ENCODE measurements at regions not wholly inside any gene's neighbourhood (a gene's known extent, or its start where the extent isn't known, plus 50 kb on each side); places are given as distances from the start of the nearest gene placed in this dataset.

DNA sequence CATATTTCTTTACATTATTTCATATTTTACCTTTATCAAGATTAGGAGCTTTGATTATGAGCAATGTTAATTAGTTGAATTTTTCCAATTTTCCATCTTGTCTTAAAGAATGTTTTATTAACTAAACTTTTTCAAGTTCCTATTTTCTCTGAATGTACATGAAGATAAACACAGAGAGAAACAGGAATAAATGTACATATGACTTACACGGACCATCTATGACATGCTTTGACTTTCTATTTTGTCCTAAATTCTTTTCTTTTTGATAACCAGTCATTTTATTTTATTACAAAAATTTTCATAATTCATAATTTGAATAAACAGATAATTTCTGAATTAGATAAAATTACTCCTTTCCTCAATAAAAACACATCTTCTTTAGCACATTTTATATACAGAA is 1038.8 kb upstream of the ARRDC3 start:
- no CpG with 5 or more reads among the region's 1 CpG for WGBS (ENCODE audit: extremely low coverage, insufficient coverage, insufficient read length)
- Histone ChIP-seq H3K23ac (ENCODE audit: low read length) (no peak overlapping the region), H3K18ac (ENCODE audit: low read length) (no peak overlapping the region), H2AK5ac (ENCODE audit: low read length) (no peak overlapping the region), H2AFZ (ENCODE audit: insufficient read depth, low read length, poor library complexity) (no peak overlapping the region), H3K79me1 (ENCODE audit: low read length) (no peaks in the 10 kb centered on the region), H3K9me3 (ENCODE audit: insufficient read depth, low read depth, low read length) (no peaks in the 10 kb centered on the region), H3K36me3 (ENCODE audit: control insufficient read depth in 1 of 2, insufficient read depth in 2 of 2, low read length in 2 of 2) (no peaks in the 10 kb centered on the region), H3K4ac (ENCODE audit: low read depth, low read length) (no peak overlapping the region), H2BK12ac (ENCODE audit: low read length) (no peak overlapping the region), H4K12ac (ENCODE audit: low read depth, low read length) (no peak overlapping the region), H4K91ac (ENCODE audit: low read depth, low read length) (no peak overlapping the region), H3K27me3 (ENCODE audit: insufficient read depth, low read length) (no peaks in the 10 kb centered on the region), H3K27ac (ENCODE audit: low read depth, low read length) (no peak overlapping the region), H3K4me1 (ENCODE audit: control insufficient read depth in 1 of 2, insufficient read depth in 2 of 2, low read length in 2 of 2) (no peaks in the 10 kb centered on the region), H3K4me2 (ENCODE audit: low read length) (no peak overlapping the region), H3K4me3 (ENCODE audit: low read depth, low read length) (no peak overlapping the region), H4K8ac (ENCODE audit: low read depth, low read length) (no peak overlapping the region), H2BK5ac (ENCODE audit: low read depth, low read length, poor library complexity) (no peak overlapping the region), H3K79me2 (ENCODE audit: control insufficient read depth, insufficient read depth, low read length, poor library complexity) (no peaks in the 10 kb centered on the region), H3K14ac (ENCODE audit: low read length) (no peak overlapping the region), H3K9ac (ENCODE audit: low read length) (no peak overlapping the region), H2BK120ac (ENCODE audit: insufficient read depth, low read length, poor library complexity) (no peak overlapping the region)
- no peak for DNase-seq

DNA sequence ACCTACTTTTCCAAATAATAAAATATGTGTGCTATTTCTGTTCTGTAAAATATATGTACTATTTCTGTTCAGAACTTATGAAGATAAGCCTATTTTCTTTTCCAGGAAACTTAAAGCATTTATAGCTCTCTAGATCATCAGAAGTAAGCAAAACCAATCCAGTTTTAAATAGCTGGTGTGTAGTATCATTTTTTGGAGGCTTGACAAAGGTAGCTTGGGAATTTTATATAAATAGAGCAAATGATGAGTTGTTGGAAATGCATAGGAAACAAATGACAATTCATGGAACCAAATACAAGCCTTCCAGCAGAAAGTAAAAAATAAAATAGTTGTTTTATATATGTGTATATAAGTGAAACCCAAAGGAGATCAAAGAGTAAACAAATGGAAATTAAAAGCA is 1038.1 kb upstream of the ARRDC3 start:
- no peaks in the 10 kb centered on the region for H3K79me1 ChIP-seq (ENCODE audit: low read length)
- H3K27me3 ChIP-seq (ENCODE audit: insufficient read depth, low read length), result no peaks in the 10 kb centered on the region
- H3K36me3 ChIP-seq (ENCODE audit: control insufficient read depth in 1 of 2, insufficient read depth in 2 of 2, low read length in 2 of 2), result no peaks in the 10 kb centered on the region
- no peak overlapping the region for H2AK5ac ChIP-seq (ENCODE audit: low read length)
- H3K9ac ChIP-seq (ENCODE audit: low read length), result no peak overlapping the region
- H4K8ac ChIP-seq (ENCODE audit: low read depth, low read length), result no peak overlapping the region
- no peak overlapping the region for H4K12ac ChIP-seq (ENCODE audit: low read depth, low read length)
- no peak overlapping the region for H3K4me2 ChIP-seq (ENCODE audit: low read length)
- H3K27ac ChIP-seq (ENCODE audit: low read depth, low read length), result no peak overlapping the region
- no peak overlapping the region for H2BK5ac ChIP-seq (ENCODE audit: low read depth, low read length, poor library complexity)
- H3K18ac ChIP-seq (ENCODE audit: low read length), result no peak overlapping the region
- no peak overlapping the region for H3K14ac ChIP-seq (ENCODE audit: low read length)
- H2AFZ ChIP-seq (ENCODE audit: insufficient read depth, low read length, poor library complexity), result no peak overlapping the region
- no peaks in the 10 kb centered on the region for H3K79me2 ChIP-seq (ENCODE audit: control insufficient read depth, insufficient read depth, low read length, poor library complexity)
- H3K4me3 ChIP-seq (ENCODE audit: low read depth, low read length), result no peak overlapping the region
- no peak overlapping the region for H2BK12ac ChIP-seq (ENCODE audit: low read length)
- H3K23ac ChIP-seq (ENCODE audit: low read length), result no peak overlapping the region
- no peaks in the 10 kb centered on the region for H3K4me1 ChIP-seq (ENCODE audit: control insufficient read depth in 1 of 2, insufficient read depth in 2 of 2, low read length in 2 of 2)
- no peak overlapping the region for H4K91ac ChIP-seq (ENCODE audit: low read depth, low read length)
- no peak for DNase-seq
- H3K9me3 ChIP-seq (ENCODE audit: insufficient read depth, low read depth, low read length), result no peaks in the 10 kb centered on the region
- H2BK120ac ChIP-seq (ENCODE audit: insufficient read depth, low read length, poor library complexity), result no peak overlapping the region
- H3K4ac ChIP-seq (ENCODE audit: low read depth, low read length), result no peak overlapping the region

DNA sequence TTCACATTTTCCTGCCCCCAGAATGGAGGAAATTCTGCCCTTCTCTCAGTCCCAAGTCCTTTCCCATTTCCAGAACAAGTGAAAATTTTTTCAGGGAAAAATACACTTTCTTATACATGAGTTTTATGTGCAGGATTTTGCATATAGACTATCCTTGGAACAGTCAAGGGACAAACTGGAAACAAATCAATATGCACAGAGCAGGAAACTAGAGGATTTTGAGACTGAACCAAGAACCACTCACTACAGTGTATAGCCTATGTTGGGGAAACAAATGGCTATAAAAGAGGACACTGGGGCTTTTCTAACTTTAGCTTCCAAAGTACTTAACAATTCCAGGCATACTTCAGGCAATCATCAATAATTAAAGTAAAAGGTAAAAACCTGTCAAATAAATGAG is 1036.1 kb upstream of the ARRDC3 start:
- Histone ChIP-seq H4K8ac (ENCODE audit: low read depth, low read length) (no peak overlapping the region), H2AK5ac (ENCODE audit: low read length) (no peak overlapping the region), H3K23ac (ENCODE audit: low read length) (no peak overlapping the region), H4K91ac (ENCODE audit: low read depth, low read length) (no peak overlapping the region), H3K4me3 (ENCODE audit: low read depth, low read length) (no peak overlapping the region), H3K36me3 (ENCODE audit: control insufficient read depth in 1 of 2, insufficient read depth in 2 of 2, low read length in 2 of 2) (no peaks in the 10 kb centered on the region), H3K27me3 (ENCODE audit: insufficient read depth, low read length) (no peaks in the 10 kb centered on the region), H3K18ac (ENCODE audit: low read length) (no peak overlapping the region), H3K79me1 (ENCODE audit: low read length) (no peaks in the 10 kb centered on the region), H3K9me3 (ENCODE audit: insufficient read depth, low read depth, low read length) (no peaks in the 10 kb centered on the region), H2AFZ (ENCODE audit: insufficient read depth, low read length, poor library complexity) (no peak overlapping the region), H3K4ac (ENCODE audit: low read depth, low read length) (no peak overlapping the region), H3K27ac (ENCODE audit: low read depth, low read length) (no peak overlapping the region), H2BK5ac (ENCODE audit: low read depth, low read length, poor library complexity) (no peak overlapping the region), H4K12ac (ENCODE audit: low read depth, low read length) (no peak overlapping the region), H3K14ac (ENCODE audit: low read length) (no peak overlapping the region), H3K4me2 (ENCODE audit: low read length) (no peak overlapping the region), H3K79me2 (ENCODE audit: control insufficient read depth, insufficient read depth, low read length, poor library complexity) (no peaks in the 10 kb centered on the region), H3K9ac (ENCODE audit: low read length) (no peak overlapping the region), H2BK12ac (ENCODE audit: low read length) (no peak overlapping the region), H2BK120ac (ENCODE audit: insufficient read depth, low read length, poor library complexity) (no peak overlapping the region), H3K4me1 (ENCODE audit: control insufficient read depth in 1 of 2, insufficient read depth in 2 of 2, low read length in 2 of 2) (no peaks in the 10 kb centered on the region)
- no peak for DNase-seq

DNA sequence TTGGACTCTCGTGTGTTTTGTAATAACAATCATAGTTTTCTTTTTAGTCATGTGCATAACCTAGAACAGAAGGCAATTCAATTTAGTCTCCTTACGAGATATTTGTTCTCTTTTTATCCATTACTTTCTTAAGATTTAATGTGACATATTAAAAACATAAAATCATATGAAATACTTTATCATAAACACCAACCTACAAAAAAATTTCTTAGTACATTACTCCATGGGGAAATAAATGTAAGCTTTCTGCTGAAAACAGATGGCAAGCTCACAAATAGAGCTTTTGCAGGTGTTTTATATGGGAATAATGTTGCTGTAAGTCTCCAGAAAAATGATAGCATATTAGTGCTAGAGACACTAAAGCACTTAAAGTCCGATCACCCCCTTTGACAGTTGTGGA is 1035.2 kb upstream of the ARRDC3 start:
- Histone ChIP-seq H3K18ac (ENCODE audit: low read length) (no peak overlapping the region), H4K8ac (ENCODE audit: low read depth, low read length) (no peak overlapping the region), H3K4me2 (ENCODE audit: low read length) (no peak overlapping the region), H2AK5ac (ENCODE audit: low read length) (no peak overlapping the region), H2AFZ (ENCODE audit: insufficient read depth, low read length, poor library complexity) (no peak overlapping the region), H3K23ac (ENCODE audit: low read length) (no peak overlapping the region), H3K4ac (ENCODE audit: low read depth, low read length) (no peak overlapping the region), H2BK12ac (ENCODE audit: low read length) (no peak overlapping the region), H3K4me3 (ENCODE audit: low read depth, low read length) (no peak overlapping the region), H3K4me1 (ENCODE audit: control insufficient read depth in 1 of 2, insufficient read depth in 2 of 2, low read length in 2 of 2) (no peaks in the 10 kb centered on the region), H3K79me1 (ENCODE audit: low read length) (no peaks in the 10 kb centered on the region), H2BK120ac (ENCODE audit: insufficient read depth, low read length, poor library complexity) (no peak overlapping the region), H2BK5ac (ENCODE audit: low read depth, low read length, poor library complexity) (no peak overlapping the region), H3K9ac (ENCODE audit: low read length) (no peak overlapping the region), H3K27me3 (ENCODE audit: insufficient read depth, low read length) (no peaks in the 10 kb centered on the region), H4K91ac (ENCODE audit: low read depth, low read length) (no peak overlapping the region), H3K79me2 (ENCODE audit: control insufficient read depth, insufficient read depth, low read length, poor library complexity) (no peaks in the 10 kb centered on the region), H3K9me3 (ENCODE audit: insufficient read depth, low read depth, low read length) (no peaks in the 10 kb centered on the region), H3K36me3 (ENCODE audit: control insufficient read depth in 1 of 2, insufficient read depth in 2 of 2, low read length in 2 of 2) (no peaks in the 10 kb centered on the region), H3K27ac (ENCODE audit: low read depth, low read length) (no peak overlapping the region), H4K12ac (ENCODE audit: low read depth, low read length) (no peak overlapping the region), H3K14ac (ENCODE audit: low read length) (no peak overlapping the region)
- WGBS (ENCODE audit: extremely low coverage, insufficient coverage, insufficient read length), result no CpG with 5 or more reads among the region's 3 CpGs
- DNase-seq, result peak in 1 of 2 donors; percentile 11

DNA sequence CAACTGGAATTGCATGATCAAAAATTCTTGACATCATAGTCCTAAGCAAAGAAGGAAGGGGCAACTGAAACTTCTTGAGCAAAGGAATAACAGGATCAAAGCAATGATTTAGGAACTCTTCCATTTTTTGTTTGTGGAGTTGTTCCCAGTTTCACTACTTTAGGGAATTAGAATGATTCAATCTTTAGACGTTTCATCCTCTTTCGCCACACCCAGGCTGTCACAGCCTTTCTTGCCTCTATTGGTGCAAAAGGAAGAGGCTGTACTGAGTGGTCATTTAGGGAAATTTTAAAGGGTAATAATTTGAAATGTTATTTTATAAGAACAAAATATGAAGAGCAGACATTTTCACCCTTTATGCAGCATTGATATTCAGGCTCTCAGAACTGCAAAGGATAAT is 1026.0 kb upstream of the ARRDC3 start:
- H3K4ac ChIP-seq (ENCODE audit: low read depth, low read length), result no peak overlapping the region
- H4K12ac ChIP-seq (ENCODE audit: low read depth, low read length), result no peak overlapping the region
- H2BK120ac ChIP-seq (ENCODE audit: insufficient read depth, low read length, poor library complexity), result no peak overlapping the region
- no peak overlapping the region for H3K4me3 ChIP-seq (ENCODE audit: low read depth, low read length)
- WGBS (ENCODE audit: extremely low coverage, insufficient coverage, insufficient read length), result no CpG with 5 or more reads among the region's 2 CpGs
- no peak overlapping the region for H2AK5ac ChIP-seq (ENCODE audit: low read length)
- no peak overlapping the region for H3K4me2 ChIP-seq (ENCODE audit: low read length)
- H3K9ac ChIP-seq (ENCODE audit: low read length), result no peak overlapping the region
- no peaks in the 10 kb centered on the region for H3K79me2 ChIP-seq (ENCODE audit: control insufficient read depth, insufficient read depth, low read length, poor library complexity)
- H3K79me1 ChIP-seq (ENCODE audit: low read length), result no peaks in the 10 kb centered on the region
- H2BK12ac ChIP-seq (ENCODE audit: low read length), result no peak overlapping the region
- H3K14ac ChIP-seq (ENCODE audit: low read length), result no peak overlapping the region
- no peaks in the 10 kb centered on the region for H3K36me3 ChIP-seq (ENCODE audit: control insufficient read depth in 1 of 2, insufficient read depth in 2 of 2, low read length in 2 of 2)
- DNase-seq, result no peak
- no peak overlapping the region for H2BK5ac ChIP-seq (ENCODE audit: low read depth, low read length, poor library complexity)
- H4K91ac ChIP-seq (ENCODE audit: low read depth, low read length), result no peak overlapping the region
- no peak overlapping the region for H3K23ac ChIP-seq (ENCODE audit: low read length)
- no peak overlapping the region for H4K8ac ChIP-seq (ENCODE audit: low read depth, low read length)
- no peak overlapping the region for H2AFZ ChIP-seq (ENCODE audit: insufficient read depth, low read length, poor library complexity)
- H3K18ac ChIP-seq (ENCODE audit: low read length), result no peak overlapping the region
- H3K4me1 ChIP-seq (ENCODE audit: control insufficient read depth in 1 of 2, insufficient read depth in 2 of 2, low read length in 2 of 2), result no peaks in the 10 kb centered on the region
- H3K27me3 ChIP-seq (ENCODE audit: insufficient read depth, low read length), result no peaks in the 10 kb centered on the region
- no peaks in the 10 kb centered on the region for H3K9me3 ChIP-seq (ENCODE audit: insufficient read depth, low read depth, low read length)
- H3K27ac ChIP-seq (ENCODE audit: low read depth, low read length), result no peak overlapping the region
